Left ventricle myocardium superior (tissue), 1 donor: ENCODE measurements at regions not wholly inside any gene's neighbourhood (a gene's known extent, or its start where the extent isn't known, plus 50 kb on each side); places are given as distances from the start of the nearest gene placed in this dataset.
A peak's percentile ranks its signal among the peaks of the same experiment; 100 is the strongest.

ENCODE experiments used
- ATAC-seq: fragments of 200-7000 bp; cut with Tn5 transposase; one replicate; pipeline ENCODE4 v1.9.1; 2020; ENCODE audit warnings: mild to moderate bottlenecking, moderate library complexity
- DNase-seq: peaks from one replicate; pipeline ENCODE4 v3.0.0-alpha.2; 2020
- intact Hi-C: fragments of 100-400 bp; cut with micrococcal nuclease; formaldehyde crosslinking; loops from one replicate; pipeline ENCODE4 v1.11.0; 2022
- donor health status: DM: no; HTN: yes; CAD: no; lungs with severe emphysema.

DNA sequence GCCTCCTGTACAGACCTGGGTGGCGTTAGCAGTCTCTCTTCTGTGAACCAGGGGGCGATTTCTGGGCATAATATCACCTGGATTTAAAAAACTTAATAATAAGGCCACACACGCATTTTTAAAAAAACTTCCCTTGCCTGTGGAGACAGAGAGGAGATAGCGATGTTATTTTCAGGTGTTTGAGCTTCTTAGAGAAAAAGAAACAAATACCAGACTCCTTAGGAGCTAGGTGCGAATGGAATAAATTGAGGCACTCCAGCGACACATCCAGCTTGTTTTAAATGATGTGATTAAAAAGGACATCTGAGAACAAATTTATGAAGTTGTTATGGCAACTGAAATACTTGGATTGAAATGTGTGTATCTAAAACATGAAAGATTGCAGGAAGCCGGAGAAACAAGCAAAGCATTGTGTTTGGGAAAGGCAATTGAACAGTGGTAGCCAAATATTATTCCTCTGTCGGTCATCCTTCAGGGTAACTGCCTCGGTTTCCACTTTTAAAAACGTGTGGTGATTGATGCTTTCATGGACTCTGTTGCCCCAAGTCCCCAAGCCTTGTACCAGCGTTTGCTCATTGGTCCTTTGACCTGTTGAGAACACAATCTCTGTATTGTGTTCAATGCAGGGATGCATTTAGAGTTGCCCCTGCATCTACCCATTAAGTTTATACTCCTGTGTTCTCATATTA is 158.7 kb downstream of the TM9SF2 start:
- DNase-seq (no peak), ATAC-seq (no peak)
- intact Hi-C loops = loop anchor here (5.0 to 10.0 kb wide), 2 partner anchors 255 to 577 kb away; no protein-coding TSS in a partner anchor

DNA sequence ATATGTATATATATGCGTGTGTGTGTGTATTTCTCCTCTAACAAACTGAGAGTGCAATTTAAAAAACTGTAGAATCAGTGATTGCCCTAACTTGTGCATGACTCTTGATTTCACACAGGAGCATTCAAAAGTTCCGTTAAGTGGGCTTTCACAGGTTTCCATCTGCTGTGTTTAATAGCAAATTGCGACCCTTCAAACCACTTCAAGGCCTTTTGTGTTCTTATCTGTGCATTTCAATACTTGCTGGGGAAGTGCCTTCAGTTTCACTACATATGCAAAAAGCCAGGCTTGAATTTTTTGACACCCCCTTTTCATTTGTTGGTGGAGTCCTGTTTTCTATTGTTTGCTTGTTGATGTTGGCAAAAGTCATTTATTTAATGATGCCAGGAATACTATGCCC is 158.0 kb downstream of the TM9SF2 start:
- intact Hi-C loops = loop anchor here (5.0 to 10.0 kb wide), 2 partner anchors 256 to 578 kb away; no protein-coding TSS in a partner anchor
- no peak for ATAC-seq

DNA sequence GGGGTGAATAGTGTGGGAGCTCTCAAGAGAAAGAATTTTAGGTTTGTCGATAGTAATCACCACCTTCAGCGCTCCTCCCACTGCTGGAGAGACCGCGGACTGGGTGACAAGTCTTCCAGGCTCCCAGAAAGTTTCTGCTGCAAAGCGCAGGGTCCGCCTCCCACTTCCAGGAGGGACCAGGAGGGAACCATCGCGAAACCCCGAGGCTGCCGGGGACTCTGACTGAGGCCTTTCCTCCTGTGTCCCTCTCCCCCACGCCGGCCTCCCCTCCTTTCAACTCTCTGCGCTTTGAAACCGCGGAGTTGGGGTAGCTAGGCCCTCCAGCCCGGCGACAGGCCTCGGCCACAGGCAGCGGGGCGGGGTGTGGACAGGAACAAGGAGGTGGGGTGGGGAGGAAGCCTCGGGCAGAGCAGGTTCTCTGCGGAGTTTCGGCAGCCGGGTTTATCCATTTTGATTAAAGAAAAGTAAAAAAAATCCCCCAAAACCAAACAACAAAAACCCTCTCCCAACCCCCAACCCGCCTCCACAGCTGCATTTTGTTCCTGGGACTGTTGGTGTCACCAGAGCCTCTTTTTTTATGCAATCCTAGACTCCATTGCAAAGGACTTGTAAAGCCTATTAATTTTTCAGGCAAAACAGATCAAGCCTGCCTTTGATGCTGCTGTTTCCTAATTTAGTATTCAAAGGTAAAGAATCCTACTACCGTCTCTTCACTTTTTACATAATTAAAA is 157.2 kb downstream of the TM9SF2 start:
- DNase-seq (peak; percentile 74), ATAC-seq (peak; percentile 90)
- intact Hi-C loops = loop anchor here (5.0 to 10.0 kb wide), 2 partner anchors 256 to 579 kb away; no protein-coding TSS in a partner anchor

More for the DNA sequence above, 158.0 kb downstream of the TM9SF2 start:
- no peak for DNase-seq

DNA sequence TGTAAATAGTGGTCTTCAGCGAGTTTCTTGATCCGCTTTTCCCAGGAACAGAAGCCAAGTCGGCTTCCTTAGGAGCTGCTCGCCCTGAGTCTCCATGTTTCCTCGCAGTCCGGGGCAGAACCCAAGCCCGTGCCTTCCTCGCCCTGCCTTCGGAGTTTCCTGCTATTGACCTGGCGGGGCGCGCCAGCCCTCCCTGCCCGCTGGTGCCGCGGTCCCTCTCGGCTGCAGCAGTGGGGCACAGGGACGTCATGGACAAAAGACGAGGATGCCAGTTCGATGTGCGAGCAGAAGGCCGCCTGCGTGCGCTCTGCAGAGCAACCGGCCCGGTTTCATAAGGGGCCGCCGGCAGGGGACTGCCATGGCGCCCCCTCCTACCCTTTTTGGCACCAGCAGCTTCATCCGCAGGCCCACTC is 156.6 kb downstream of the TM9SF2 start:
- peak; percentile 80 for ATAC-seq
- DNase-seq = peak; percentile 59
- intact Hi-C loops = loop anchor here (2.0 to 10.0 kb wide), 3 partner anchors 257 to 857 kb away; no protein-coding TSS in a partner anchor

DNA sequence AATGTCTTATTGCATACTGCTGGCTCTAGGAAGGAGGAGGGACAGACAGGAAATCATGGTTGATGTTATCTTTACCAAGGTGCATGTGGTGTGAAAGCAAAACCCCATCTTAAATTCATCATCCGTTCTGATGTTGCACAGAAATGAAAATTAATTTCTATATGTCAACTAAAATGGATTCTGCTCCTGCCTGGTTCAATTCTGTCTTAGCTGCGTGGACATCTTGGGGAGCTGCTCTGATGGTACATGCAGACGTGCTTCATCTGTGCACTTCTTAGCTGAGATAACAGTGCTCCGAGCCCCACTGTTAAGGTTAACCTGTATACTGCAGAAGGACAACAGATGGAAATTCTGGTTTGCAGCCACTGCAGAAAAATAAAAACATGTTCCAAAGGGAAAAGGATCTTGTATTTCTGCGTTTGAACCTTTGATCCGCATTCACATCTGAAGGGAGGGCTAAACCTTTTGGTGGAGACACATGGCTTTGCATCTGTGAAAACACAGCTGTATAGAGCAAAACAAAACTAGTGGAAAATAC is 155.6 kb downstream of the TM9SF2 start:
- DNase-seq = no peak
- ATAC-seq = no peak
- intact Hi-C loops = loop anchor here (2.0 to 10.0 kb wide), 3 partner anchors 258 to 858 kb away; no protein-coding TSS in a partner anchor

DNA sequence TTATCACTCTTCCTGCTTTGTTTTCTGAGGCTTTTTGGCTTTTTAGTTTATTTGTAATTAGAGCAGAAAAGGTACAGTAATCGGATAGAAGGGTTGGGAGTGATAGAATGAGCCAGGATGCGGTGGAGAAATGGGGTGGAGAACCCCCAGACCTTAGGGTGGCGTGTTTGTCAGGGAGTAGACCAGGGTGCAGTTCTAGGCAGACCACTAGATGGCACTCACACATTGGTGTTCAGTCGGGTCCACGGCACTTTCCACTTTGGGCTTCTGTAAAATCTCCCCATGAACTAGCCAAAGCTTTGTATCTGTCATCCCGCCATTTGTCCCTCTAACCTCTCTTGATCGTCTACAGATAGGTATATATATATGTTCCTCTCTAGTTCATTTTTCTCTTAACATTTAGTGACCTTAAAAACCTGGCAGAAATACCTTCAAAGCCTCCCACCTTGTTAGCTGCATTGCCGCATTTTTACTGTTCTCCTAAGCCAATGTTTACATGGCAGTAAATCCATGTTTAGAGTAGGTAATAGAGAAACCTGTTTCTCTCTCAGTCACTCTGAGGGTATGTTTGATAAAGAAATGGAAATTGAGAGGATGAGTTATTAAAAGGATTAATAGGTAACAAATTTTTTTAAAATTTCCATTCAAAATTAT is 154.9 kb downstream of the TM9SF2 start:
- DNase-seq = peak; percentile 58
- intact Hi-C loops = loop anchor here (2.0 to 10.0 kb wide), 3 partner anchors 259 to 859 kb away; no protein-coding TSS in a partner anchor

DNA sequence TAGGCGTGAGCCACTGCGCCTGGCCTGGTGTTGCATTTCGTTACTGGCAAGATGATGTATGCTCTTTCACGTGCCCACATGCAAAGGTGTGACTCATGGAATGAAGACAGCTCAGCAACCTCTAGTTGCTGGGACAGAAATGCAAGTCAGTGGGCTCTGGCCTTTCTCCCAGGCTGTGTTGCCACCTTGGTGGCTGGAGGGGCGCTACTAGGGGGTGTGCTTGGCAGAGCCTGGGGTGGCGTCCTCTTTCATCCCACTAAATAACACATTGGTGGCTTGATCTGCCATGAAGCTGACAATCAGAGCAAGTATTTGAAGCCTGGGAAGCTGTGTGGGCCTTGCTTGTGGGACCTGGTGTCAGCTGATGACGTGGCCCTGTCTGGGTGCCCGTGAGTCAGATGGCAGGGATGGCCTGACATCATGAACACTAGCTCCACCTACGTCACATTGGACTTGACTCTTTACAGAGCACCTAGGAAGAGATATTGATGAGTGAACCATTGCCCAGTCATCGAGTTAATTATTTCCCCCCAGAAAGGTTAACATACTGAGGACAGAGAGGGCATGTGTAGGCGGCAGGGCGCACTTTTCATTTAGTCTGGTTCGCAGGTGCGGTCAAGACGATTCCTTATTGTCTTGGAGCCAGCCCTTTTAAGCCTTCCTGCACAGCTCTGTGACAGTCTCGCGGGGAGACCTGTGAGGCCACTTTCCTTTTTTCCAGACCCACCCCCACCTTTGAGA is 154.2 kb downstream of the TM9SF2 start:
- ATAC-seq (no peak), DNase-seq (no peak)
- intact Hi-C loops = loop anchor here (2.0 to 10.0 kb wide), 3 partner anchors 259 to 859 kb away; no protein-coding TSS in a partner anchor

More for the DNA sequence above, 154.9 kb downstream of the TM9SF2 start:
- ATAC-seq = peak; percentile 69

DNA sequence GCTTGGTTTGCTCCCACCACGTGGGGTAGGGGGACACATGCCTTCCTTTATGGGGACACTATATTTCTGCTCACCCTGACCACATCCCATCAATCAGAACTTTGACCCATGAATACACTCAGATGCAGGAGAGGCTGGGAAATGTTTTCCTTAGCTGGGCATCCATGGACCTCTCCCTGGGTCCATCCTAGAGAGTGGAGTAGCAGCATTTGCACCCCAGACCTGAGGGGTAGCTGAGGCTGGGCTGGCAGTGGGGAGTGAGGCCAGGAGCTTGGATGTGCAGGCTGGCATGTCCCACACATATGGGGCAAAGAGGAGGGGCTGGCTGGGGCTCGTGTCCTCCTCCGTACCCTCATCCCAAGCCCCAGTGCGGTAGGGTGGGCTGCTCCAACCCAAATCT is 152.8 kb downstream of the TM9SF2 start:
- intact Hi-C loops = loop anchor here (10.0 kb wide), 1 partner anchor 261 kb away; no protein-coding TSS in a partner anchor
- ATAC-seq (no peak), DNase-seq (no peak)

DNA sequence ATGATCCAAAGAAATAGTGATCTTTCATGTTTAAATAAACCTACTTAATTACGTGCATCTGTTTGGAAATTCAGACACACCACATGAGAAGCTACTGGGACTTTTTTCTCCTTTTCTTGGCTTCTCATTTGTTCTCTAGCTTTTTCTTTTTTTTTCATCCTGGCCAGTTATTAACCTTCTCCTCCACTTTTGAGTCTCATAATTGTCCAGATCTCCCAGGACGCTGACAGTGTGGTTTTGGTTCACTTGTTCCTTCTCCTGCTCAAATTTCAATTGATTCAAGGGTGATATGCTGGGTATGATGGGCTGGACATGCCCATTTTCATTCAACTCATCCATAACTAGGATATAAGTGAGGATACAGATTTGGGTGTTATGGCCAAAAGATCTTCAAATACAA is 152.3 kb downstream of the TM9SF2 start:
- intact Hi-C loops = loop anchor here (10.0 kb wide), 1 partner anchor 261 kb away; no protein-coding TSS in a partner anchor
- no peak for DNase-seq
- no peak for ATAC-seq

DNA sequence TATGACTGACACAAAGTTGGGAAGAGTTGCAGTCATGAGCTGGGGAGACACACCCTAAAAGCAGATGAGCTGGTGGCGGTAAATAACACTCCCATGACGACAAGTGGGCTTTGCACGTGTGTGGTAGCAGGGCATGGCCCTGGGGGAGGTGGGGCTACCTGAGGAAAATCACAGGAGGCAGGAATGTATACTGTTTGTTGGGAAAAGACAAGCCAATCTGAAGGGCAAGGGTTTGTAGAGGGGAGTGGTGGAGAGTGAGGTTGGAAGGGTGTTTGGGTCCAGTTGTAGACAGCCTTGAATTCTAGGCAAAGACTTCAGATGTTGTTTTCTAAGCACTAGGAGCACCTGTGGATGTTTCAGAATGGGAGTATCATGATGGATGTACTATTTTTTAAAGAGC is 151.6 kb downstream of the TM9SF2 start:
- no peak for ATAC-seq
- intact Hi-C loops = loop anchor here (10.0 kb wide), 1 partner anchor 262 kb away; no protein-coding TSS in a partner anchor
- DNase-seq = no peak

DNA sequence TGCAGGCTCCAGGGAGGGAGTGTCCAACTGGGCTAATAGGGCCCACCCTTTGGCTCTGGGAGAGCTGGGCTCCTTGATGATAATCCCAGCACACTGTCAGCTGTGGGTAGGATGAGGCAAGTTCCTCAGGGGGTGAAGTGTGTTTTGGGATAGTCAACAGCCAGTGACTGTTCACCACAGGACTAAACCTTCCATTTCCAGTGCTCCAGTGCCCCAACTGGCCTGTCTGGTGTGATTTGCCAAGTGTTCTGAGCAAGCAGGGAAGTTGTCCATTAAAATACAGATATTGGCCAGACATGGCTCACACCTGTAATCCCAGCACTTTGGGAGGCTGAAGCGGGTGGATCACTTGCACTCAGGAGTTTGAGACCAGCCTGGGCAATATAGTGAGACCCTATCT is 150.9 kb downstream of the TM9SF2 start:
- no peak for DNase-seq
- ATAC-seq = no peak
- intact Hi-C loops = loop anchor here (10.0 kb wide), 1 partner anchor 263 kb away; no protein-coding TSS in a partner anchor

DNA sequence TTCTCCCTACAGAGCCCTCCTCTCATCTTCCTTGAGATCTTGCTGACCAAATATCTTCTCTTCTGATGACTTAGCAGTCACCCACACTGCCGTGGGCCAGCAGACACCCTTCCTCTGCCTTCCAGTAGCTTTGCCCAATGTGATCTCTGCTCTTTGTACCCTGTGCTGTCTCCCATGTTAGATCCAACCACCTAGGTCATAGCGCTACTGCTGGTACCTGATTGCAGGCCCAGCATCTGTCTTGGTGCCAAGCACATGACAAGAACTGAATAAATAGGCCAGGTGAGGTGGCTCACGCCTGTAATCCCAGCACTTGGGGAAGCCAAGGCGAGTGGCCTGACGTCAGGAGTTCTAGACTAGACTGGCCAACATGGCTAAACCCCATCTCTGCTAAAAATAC is 149.7 kb downstream of the TM9SF2 start:
- DNase-seq (no peak), ATAC-seq (no peak)
- intact Hi-C loops = loop anchor here (10.0 kb wide), 1 partner anchor 264 kb away; no protein-coding TSS in a partner anchor

DNA sequence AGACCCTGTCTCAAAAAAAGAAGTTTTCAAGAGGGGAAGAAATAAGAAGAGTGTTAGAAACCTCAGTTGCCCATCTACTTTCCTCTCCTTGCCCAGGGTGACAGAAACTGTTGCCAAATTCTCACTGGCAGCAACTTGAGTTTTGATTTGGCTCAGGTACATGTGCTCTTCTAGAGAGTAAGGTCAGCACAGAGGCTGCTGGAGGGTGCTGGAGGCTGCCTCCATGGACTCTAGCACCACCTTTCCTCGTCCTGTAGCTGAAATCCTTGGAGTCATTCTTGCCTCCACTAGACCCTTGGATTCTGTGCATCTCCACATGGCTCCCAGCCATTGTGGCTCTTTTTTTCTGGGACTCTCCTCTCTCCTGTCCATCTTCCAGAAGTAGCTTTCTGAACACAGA is 149.1 kb downstream of the TM9SF2 start:
- ATAC-seq (peak; percentile 54), DNase-seq (no peak)
- intact Hi-C loops = loop anchor here (10.0 kb wide), 1 partner anchor 264 kb away; no protein-coding TSS in a partner anchor

DNA sequence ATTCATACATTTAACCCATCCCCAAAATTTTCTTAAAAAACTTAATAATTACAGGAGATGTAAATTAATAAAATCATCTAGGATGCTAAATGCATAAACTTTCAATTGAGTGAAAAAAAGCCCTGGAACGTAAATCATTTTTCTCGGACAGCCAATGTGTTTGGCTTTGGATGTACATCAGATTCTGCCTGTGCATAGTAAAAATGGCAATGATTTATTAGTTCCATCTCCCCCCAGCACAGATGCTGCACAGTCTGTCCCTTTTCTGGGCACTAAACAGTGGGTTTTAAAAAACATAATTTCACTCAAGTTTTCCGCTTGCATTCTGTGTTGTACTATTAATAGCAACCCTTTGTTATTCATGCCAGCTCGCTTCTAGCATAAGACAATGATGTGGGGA is 147.7 kb downstream of the TM9SF2 start:
- intact Hi-C loops = no loop called here
- DNase-seq (no peak), ATAC-seq (no peak)

DNA sequence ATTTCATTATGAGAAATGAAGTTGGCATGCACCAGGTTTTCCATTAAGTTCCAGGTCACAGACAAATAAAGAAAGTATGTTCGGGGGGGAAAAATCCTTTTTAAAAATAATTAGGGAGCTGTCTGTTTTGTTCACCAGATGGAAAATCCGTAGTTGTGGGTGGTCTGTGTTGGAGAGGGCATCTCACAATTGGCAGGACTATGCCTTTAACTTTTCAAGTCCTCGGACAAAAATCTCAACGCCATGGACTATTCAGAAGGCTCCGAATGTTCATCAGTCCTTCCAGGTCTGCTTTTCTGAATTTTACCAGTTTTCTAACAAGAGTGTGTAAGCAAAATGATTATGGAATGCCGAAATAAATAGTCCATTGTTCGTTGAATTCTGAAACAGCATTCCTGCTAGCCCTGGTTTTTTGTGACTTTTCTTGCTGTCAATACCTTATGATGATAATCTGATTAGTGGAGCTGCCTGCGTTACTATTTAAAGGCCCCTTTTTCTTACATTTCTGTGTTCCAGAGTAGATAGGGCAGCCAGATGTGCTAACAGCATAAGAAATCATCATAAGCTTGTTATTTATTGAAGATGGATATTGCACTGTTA is 146.9 kb downstream of the TM9SF2 start:
- intact Hi-C loops = no loop called here
- DNase-seq = no peak
- ATAC-seq = no peak

DNA sequence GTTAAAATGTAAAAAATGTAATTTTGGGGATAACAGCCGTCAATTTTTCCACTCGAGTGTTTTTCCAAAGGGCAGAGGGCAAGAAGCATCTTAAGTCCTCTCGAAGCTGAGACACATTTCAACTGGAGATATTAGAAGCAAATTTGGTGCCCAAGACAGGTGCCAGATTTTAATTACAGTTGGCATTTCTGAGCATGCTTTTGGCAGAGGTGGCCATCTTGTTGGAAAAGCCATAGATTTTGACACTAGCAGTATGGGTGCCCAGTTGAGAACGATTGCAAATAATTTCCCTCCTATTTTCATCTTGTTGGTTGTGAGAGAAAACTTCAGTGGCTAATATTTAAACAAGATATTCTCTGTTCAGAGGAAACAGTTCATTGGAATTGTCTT is 146.3 kb downstream of the TM9SF2 start:
- ATAC-seq = no peak
- intact Hi-C loops = no loop called here
- no peak for DNase-seq

DNA sequence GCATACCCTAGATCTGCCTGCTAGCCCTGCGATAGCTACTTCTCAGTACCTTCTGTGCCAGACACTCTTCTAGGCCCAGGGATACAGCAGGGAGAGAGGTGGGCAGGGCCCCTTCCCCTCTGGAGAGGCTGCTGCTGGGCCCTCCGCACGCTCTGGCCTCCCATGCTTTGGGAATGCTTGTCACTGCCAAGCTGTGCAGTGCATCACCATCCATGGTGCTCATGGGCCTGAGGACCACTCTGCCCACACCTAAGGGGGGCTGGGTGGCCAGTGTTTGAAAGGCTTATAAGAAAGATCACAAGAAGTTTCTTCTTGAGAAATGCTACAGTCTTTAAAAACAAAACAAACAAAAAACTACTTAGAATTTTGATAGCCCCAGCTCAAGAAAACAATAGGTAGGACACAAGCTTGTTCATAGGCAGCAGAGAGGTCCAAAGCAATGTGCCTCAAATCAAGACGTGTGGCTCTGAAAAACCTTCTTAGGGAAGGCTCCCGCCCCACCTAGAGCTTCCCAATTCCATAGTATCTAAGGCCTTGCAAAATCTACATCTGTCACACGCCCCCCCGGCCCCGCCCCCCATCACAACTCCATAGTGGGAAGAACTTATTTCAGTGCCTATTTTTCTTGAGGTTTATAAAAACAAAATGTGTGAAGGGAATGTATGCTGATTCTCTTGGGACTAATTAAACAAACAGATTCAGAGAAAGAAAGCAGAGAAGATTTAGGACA is 145.8 kb downstream of the TM9SF2 start:
- DNase-seq (no peak), ATAC-seq (no peak)
- intact Hi-C loops = no loop called here
